BJ (cell line): ENCODE measurements at regions not wholly inside any gene's neighbourhood (a gene's known extent, or its start where the extent isn't known, plus 50 kb on each side); places are given as distances from the start of the nearest gene placed in this dataset.

ENCODE experiments used
- CTCF ChIA-PET: fragments of 350-600 bp; formaldehyde crosslinking; extraction: SDS; loops from one replicate; lab custom pipeline; 2021; ENCODE audit warnings: antibody characterized with exemption, inconsistent platforms; lab: Yijun Ruan, JAX
- POLR2A ChIA-PET: fragments of 300-600 bp; sonication (Branson Sonifier 250); formaldehyde crosslinking; extraction: SDS; loops from one replicate; lab custom pipeline; 2021; ENCODE audit warnings: antibody characterized with exemption; lab: Charles Lee
- DNase-seq: peaks from one replicate; pipeline ENCODE4 v3.0.0-alpha.2; 2011; ENCODE audit warnings: low read depth
- H3K27me3 ChIP-seq: 2 replicates; pipeline ENCODE4 v1.6.0; 2011; ENCODE audit warnings: low read length; ENCODE audit not compliant: control insufficient read depth, insufficient read depth
- H3K36me3 ChIP-seq: 2 replicates; pipeline ENCODE4 v1.5.1; 2011; ENCODE audit warnings: low read length; ENCODE audit not compliant: control insufficient read depth, insufficient read depth
- H3K4me3 ChIP-seq: 2 replicates; pipeline ENCODE4 v1.5.1; 2011; ENCODE audit warnings: low read depth, mild to moderate bottlenecking, control low read depth, low read length
- TF ChIP-seq, protein P1 (sequence below): IDR thresholded peaks from 2 replicates; pipeline ENCODE4 v1.5.1; 2011; ENCODE audit warnings: low read depth, mild to moderate bottlenecking, control low read depth, inconsistent platforms, low read length, moderate library complexity; ENCODE audit not compliant: insufficient read depth

DNA sequence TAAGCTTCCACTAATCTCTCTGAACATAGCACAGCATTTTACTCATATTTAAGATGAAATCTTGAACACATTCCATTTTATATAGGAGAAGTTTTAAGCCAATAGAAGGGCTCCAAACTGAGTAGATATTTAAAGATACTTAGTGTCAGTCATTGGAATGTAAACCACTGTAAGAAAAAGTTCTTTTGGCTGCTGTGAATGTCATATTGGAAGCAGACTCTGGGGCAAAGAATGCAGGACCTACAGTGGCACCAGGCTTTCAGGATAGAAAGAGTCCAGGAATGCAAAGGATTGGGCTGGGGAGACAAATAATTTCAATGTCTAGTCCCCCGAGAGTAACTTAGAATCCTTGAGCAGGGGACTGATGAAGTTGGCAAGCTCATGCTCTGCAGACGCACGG, 1047.7 kb downstream of the STIM2 start:
- TF ChIP-seq, protein P1, sequence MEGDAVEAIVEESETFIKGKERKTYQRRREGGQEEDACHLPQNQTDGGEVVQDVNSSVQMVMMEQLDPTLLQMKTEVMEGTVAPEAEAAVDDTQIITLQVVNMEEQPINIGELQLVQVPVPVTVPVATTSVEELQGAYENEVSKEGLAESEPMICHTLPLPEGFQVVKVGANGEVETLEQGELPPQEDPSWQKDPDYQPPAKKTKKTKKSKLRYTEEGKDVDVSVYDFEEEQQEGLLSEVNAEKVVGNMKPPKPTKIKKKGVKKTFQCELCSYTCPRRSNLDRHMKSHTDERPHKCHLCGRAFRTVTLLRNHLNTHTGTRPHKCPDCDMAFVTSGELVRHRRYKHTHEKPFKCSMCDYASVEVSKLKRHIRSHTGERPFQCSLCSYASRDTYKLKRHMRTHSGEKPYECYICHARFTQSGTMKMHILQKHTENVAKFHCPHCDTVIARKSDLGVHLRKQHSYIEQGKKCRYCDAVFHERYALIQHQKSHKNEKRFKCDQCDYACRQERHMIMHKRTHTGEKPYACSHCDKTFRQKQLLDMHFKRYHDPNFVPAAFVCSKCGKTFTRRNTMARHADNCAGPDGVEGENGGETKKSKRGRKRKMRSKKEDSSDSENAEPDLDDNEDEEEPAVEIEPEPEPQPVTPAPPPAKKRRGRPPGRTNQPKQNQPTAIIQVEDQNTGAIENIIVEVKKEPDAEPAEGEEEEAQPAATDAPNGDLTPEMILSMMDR: no peak
- DNase-seq: no peak
- no peak overlapping the region for H3K4me3 ChIP-seq
- CTCF ChIA-PET: no interaction called here
- POLR2A ChIA-PET: no interaction called here
- no peaks in the 10 kb centered on the region for H3K27me3 ChIP-seq
- no peaks in the 10 kb centered on the region for H3K36me3 ChIP-seq

DNA sequence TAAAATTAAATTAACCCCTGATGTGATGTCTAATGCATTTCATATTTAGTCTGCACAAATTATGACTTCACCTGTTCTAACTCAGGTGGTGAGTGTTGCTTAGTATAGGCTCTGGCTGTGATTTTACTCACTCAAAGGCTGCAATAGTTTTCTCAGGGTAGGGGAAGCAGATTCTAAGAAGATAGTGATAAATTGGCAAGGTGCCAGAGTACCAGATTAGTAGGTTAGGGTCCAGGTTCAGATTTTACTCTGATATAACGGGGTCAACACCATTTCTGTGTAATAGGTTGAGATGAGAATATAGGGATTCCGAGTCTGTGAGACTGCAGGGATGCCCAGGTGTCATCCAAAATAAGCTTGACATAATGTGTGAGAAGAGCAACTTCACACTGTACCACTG, 1049.6 kb downstream of the STIM2 start:
- CTCF ChIA-PET: no interaction called here
- H3K4me3 ChIP-seq: no peak overlapping the region
- TF ChIP-seq, protein P1: no peak
- no peaks in the 10 kb centered on the region for H3K27me3 ChIP-seq
- POLR2A ChIA-PET: no interaction called here
- no peak for DNase-seq
- no peaks in the 10 kb centered on the region for H3K36me3 ChIP-seq

GRCh38 chr4:27911047-27911446, 1050.4 kb downstream of the STIM2 start:
- H3K4me3 ChIP-seq: no peak overlapping the region
- no peak for DNase-seq
- H3K27me3 ChIP-seq: no peaks in the 10 kb centered on the region
- TF ChIP-seq, protein P1: no peak
- ChIA-PET CTCF (no interaction called here), POLR2A (no interaction called here)
- no peaks in the 10 kb centered on the region for H3K36me3 ChIP-seq

DNA sequence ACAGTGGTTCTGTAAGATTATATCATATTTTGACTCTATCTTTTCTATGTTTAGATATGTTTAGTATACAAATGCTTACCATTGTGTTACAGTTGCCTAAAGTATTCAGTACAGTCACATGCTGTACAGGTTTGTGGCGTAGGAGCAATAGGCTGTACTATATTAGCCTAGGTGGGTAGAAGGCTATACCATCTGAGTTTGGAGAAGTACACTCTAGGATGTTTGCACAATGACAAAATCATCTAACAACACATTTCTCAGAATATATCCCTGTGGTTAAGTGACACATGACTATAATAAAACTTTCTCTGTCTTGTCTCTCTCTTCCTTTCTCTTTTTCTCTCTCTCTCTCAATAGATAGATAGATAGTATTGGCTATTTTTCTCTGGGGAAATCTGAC, 1053.1 kb downstream of the STIM2 start:
- H3K36me3 ChIP-seq: no peaks in the 10 kb centered on the region
- H3K4me3 ChIP-seq: no peak overlapping the region
- DNase-seq: no peak
- H3K27me3 ChIP-seq: no peaks in the 10 kb centered on the region
- TF ChIP-seq, protein P1: no peak
- POLR2A ChIA-PET: no interaction called here
- CTCF ChIA-PET: no interaction called here

DNA sequence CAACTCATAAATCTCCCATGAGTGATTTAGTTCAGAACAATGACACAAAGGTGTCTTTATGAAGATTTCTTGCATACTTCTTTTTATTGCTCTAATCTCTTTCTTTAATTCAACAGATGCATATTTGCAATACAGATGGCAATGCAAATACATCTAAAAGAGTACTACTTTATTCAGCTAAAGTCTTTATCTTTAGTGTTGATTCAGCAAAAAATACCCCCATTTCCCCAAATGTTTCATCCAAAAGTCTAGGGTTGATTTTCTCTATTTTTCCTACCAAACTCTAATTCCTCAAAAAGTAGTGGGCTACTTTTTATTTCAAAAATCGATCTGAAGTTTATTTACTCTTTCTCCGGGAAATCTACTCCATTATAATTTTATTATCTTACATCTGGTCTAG, 1055.2 kb downstream of the STIM2 start:
- TF ChIP-seq, protein P1: no peak
- POLR2A ChIA-PET: no interaction called here
- no peak for DNase-seq
- Histone ChIP-seq H3K36me3 (no peaks in the 10 kb centered on the region), H3K4me3 (no peak overlapping the region), H3K27me3 (no peaks in the 10 kb centered on the region)
- CTCF ChIA-PET: no interaction called here
